ENCODE measurements at regions not wholly inside any gene's neighbourhood (a gene's known extent, or its start where the extent isn't known, plus 50 kb on each side); places are given as distances from the start of the nearest gene placed in this dataset.
A peak's percentile ranks its signal among the peaks of the same experiment; 100 is the strongest.

DNA sequence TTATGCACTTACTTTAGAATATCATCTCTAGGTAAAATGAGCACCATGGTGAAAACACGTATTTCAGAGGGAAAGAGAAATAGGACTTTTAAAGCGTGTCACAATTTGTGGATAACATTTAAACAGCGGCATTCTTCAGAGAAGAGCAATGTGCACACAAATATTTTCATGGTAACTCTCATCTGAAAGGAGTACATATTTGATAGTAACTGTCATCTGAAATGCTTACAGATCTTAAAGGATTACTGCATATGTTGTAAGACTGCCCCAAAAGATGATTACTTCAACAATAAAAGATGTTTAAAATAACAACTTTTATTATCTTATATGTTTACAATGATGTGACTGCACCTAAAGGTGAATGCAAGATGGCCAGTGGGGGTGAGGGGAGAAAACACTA is 408.8 kb downstream of the PLA2G4A start:
- DNase-seq = no peak

DNA sequence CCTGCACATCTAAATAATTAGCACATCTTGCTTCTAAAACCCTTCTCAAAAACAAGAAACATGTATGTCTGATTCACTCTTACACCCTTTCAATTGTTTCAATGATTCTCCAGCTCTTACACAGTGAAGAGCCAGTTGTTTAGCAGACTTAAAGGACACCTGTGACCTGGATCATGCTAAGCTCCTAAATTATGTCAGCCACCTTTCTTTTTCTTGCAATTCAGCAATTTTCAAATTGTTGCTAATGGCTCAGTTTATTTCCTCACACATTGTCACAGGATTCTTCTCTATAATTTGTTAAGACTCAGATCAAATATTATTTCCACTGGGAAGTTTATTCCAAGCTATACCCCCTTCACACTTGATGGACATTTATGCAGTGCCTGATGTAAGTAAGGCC is 413.2 kb downstream of the PLA2G4A start:
- no peak for DNase-seq

DNA sequence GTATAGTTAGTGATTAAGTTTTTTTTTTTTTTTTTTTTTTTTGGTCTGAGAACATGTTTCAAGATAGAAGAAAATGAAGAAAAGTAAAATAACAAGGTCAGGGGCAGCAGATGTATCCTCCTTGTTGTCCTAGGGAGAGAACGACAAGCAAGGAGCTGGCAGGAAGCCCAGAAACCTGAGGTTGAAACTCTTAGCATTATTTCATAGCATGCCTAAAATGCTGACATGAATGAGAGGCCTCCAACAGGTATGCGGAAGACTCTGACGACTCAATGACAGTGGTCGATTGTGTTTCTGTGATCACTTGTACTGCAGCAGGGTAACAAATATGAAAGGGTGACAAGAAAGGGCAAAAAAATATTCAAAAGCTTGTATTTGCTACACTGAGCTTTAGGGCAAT is 415.9 kb downstream of the PLA2G4A start:
- peak; percentile 70 to 85 for DNase-seq

DNA sequence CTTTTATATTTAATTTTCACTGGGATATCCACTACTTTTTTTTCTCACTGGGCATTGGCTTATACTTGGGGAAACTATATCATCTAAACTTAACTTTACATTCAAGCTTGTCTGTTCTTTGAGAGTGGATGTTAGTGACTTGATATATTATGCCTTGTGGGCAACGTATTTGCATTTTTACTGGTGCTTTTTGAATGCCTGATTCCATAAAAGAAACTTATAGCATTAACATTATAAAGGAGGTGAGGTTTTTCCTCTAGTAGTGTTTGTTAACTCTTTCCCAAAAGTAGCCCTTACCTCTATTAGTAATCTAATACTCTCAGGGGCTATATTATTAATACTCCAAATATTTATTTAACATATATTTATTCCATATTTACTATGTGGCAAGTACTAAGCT is 416.5 kb downstream of the PLA2G4A start:
- DNase-seq = no peak

DNA sequence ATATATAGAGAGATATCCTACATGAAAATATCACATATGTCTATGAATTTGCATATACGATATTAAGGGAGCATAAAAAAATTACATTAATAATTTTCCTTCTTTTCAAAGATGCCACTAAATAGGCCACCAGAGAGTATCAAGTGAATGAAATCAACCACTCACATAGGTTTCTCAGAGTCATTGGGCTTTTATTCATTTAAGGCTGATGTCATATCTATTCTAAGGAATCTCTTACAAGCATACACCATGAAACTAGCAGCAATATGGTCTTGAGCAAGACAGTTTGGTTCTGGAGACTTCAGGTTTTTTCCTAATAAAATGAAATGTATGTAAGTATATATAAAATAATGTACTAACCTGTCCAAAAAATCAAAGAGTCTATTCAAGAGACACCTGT is 420.4 kb downstream of the PLA2G4A start:
- DNase-seq = peak in 1 of 2 experiments; percentile 39

DNA sequence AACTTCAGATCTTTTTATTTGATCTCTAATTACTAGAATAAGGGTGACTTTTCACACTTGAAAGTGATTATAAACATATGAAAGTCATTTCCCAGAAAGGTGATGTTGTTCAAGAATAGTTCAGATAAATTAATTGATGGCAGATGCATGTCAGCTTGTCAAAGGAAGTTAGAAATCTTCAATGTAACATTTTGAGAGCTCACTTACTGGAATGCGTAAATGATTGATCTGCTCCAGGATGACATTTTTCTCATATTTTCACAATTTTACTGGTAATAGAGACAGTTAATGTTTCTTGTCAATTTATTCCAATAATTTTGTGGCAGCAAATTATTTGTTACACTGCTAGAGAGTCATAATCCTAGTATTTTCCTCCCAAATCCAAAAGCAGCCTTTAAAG is 424.2 kb downstream of the PLA2G4A start:
- DNase-seq = no peak

DNA sequence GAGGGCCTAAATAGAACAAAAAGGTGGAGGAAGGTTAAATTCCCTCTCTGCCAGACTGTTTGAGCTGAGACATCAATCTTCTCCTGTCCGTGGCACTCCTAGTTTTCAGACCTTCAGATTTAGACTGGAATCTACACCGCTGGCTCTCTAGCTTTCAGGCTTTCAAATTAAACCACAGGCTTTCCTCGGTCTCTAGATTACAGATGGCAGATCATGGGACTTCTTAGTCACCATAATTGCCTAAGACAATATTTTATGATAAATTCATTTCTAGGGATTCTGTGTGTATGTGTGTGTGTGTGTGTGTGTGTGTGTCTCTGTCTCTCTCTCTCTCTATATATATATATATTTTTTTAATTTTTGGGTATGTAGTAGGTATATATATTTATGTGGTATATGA is 428.7 kb downstream of the PLA2G4A start:
- DNase-seq = no peak

DNA sequence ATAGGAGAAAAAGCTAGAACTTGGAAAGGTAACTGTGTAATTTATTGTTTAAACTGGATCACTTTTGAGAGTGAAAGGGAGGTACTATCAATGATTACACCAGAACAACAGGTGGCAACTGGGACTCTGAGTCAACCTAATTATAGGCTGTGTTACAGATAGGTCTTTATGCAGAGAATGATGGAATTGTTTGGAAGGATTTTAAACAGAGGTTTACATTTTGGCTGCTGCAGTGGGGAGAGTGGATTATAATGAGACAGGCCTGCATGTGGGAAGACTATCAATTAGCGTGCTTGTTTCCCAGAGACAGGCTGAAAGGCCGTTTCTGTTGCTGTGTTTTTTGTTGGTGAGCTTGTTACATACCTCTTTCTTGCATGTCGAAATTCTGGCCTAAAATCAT is 432.9 kb downstream of the PLA2G4A start:
- peak; percentile 55 to 60 for DNase-seq

DNA sequence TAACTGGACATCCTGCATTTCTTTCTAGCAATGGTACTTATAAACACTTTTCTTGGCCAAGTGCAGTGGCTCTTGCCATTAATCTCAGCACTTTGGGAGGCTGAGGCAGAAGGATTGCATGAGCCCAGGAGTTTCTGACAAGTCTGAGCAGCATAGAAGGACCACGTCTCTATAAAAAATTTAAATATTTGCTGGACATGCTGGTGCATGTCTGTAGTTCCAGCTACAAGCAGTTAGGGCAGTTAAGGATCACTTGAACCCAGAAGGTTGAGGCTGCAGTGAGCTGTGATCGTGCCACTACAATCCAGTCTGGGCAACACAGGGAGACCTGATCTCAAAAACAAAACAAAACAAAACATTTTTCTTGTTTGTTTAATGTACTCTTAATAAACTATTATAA is 434.0 kb downstream of the PLA2G4A start:
- DNase-seq = peak in 1 of 2 experiments; percentile 21

DNA sequence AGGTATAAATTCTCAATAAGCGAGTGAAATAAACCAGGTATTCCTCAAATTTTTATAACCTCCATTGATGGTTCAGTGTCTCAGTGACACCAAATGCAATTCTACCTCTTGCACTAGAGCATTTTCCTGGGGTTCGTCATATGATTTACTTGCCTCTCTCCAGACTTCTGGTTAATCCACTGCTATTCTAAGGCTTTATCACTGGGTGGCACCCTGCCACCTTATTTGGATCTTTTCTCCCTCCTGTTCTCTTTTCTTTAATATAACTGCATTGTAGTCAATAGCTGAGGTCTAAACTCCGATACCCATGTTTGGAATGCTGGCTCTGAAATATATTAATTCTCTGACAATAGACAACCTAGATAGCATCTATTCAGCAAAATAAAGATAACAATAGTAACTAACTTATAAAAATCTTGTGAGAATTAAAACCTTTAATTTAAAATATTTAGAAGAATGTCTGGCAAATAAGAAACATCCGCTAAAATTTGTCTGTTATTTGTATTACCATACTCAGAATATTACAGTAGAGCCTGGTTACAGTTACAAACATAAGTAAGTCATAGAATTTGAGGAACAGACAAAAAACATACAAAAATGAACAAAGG is 436.4 kb downstream of the PLA2G4A start:
- DNase-seq = peak; percentile 64 to 92

DNA sequence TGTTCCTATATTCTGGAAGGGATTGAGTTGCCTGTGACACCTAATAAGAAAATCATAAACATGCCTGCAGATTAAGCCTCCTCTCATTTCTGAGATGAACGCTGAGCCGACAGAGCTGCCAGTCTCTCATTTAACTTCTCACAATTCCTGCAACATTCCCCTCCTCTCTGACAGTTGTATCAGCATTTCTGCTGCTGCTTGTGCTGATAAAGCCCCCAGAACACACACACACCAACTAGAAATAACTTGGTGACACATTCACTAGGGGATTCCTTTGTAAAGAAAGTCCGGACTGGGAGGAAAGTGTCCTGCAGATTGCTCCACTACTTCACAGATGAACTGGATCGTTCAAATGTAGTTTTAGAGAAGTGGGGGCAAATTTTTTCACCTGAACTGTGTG is 437.3 kb downstream of the PLA2G4A start:
- no peak for DNase-seq

DNA sequence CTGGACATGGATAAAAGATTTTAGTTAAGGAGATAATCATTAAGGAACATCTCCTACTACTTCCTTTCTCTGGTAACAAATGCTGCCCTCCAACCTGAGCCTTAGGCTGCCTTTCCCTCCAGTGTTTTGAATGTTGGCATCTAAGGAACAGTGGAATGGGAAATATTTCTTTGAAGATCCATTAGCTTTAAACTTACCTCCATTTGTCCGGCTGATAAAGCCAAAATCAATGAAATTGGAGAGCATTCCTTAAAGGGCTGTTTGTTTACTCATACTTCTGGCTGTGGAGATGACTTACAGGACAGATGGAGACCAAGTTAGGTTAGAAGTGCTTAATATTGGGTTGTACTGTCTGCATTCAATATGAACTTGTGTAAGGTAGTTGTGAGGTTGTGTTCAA is 439.1 kb downstream of the PLA2G4A start:
- peak; percentile 16 to 46 for DNase-seq

DNA sequence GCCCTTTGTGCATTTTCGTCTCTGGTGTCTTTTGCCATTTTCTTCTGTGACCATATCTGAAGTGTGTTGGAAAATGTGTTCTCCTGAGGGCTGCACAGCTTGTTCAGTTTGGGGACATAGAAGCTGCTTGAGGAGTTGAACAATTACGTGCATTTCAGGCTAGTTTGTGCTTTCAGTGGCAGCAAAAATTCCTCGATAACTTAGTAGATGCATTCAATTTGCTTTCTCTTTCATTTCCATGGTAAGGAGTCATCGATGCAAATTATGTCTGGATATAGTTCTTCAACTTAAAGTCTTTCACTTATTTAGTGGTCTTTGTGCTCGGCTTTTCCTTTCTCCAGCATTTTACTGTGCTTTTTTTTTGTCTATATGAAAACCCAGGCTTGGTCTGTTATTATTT is 441.5 kb downstream of the PLA2G4A start:
- DNase-seq = no peak

DNA sequence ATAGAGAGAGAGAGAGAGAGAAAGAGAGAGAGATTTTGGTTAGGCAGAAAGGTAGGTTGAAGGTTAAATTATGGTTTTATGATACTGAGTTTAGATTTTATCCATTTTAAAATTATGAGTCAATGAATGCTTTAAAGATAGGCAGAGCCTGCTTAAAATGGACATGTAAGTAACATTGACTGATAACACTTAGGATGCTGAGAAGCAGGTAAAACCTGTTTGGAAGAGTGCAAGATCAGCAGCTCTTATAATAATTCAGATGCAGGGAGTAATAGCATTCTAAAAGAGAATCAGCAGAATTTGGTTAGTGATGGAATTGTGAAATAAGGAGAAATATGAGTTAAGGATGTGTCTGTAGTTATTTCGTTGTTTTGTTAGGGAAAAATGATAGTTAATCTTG is 446.6 kb downstream of the PLA2G4A start:
- DNase-seq = no peak

DNA sequence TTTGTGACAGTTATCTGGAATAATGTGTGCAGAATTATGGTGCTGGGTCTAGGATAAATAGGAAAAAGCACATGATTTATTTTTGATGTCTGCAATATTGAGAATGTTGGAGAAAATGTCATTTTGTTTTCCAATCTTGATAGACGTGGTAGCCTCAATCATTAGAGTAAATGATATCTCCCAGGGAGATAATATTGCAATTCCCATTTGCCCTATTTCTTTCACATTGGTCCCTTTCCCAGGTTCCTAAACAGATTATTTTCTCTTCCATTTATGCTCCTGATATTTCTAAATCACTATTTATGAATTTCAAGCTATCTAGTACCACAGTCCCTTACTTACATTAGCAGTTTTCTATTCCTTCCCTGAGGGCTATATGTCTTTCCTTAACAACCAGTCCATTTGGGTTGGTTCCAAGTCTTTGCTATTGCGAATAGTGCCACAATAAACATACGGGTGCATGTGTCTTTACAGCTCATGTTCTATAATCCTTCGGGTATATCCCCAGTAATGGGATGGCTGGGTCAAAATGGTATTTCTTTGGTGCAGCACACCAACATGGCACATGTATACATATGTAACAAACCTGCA is 447.3 kb downstream of the PLA2G4A start:
- DNase-seq = peak in 1 of 2 experiments; percentile 16

DNA sequence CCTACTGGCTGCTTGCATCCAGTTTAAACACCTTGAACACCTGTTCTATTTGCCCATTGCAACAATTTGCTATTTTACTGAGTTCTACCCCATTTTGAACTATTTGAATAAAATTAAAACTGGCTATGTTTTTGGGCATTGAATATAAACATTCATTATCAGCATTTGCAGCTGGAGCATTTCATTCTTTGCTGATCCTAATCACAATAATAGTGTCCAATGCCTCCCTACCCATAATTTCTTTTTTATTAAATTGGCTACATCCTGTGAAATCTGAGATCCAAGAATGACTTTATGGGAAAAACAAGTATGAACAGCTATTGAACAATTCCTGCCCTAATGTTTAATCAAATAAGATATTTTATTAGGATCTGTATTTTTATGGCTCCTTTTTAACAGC is 447.9 kb downstream of the PLA2G4A start:
- DNase-seq = no peak

DNA sequence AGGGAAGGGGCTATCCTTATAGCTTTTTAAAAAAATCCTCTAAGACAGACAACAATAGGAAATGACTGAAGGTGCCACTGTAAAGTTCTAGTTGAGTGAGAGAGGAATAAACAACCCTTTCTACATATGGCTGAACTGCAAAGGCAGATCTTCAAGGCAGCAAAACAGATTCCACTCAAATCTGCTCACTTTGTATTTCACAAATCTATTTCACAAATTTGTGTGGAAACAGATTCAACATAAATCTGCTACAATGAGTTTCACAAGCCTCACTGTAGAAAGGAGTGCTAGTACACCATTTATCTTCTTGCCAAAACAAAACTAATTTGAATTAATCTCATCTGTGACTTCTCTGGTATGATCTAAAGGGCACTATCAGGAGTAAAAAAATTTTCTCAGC is 451.3 kb downstream of the PLA2G4A start:
- no peak for DNase-seq

DNA sequence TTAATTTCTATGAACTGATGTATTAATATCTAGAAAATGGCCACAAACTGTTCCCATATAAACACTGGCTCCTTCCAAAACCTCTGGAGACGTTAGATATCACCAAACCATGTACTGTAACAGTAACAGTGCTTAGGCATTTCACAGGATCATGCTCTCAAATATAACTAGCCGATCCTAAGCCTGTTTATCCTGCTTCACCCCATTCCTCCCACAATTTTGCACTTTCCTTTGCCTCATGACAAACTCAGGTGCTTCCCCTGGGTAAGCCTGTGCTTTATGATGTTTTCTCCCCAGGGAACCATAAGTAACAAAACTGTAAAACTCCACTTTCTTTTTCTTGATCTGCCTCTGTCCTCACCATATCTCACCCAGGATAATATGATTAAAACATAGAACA is 452.3 kb downstream of the PLA2G4A start:
- DNase-seq = no peak

DNA sequence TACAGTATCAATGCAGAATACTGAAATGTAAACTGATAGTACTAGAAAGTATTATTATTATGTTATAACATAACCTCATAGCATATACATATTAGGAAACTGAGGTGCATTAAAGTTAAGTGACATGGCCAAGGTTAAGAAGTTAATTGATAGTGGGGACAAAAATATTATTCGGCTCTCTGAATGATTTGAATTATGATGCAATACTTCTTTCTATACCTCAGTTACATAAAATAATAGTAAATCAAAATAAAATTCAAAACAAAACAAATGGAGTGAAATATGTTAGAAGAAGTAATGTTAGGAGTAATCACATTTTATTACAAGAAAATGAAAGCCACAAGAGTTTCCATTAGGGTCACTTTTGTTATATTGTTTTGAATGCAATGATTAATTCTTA is 455.2 kb downstream of the PLA2G4A start:
- no peak for DNase-seq

DNA sequence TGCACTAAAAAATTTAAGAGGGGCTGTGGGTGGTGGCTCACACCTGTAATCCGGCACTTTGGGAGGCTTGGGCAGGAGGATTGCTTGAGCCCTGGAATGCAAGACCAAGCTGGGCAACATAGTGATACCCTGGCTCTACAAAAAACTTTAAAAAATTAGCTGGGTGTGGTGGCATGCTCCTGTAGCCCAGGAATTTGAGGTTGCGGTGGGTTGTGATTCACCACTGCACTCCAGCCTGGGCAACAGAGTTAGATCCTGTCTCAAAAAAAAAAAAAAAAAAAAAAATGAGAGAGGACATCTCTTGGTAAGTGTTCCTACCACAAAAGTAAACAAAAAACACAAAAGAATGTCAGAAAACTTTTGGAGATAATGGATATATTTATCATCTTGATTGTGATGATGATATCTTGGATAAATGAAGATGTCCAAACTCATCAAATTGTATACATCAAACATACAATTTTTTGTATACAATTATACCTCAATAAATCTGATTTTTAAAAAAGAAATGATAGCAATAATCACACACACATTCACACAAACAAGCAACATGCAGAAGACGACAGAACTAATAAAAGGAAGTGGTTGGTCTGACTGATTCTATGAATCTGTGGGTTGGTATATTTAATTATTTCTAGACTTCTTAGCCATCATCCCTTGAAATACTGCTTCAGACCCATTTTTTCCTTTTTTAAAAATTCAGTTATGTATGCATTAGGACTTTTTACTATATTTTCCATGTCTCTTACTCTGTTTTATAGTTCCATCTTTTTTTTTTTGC is 465.9 kb downstream of the PLA2G4A start:
- no peak for DNase-seq

DNA sequence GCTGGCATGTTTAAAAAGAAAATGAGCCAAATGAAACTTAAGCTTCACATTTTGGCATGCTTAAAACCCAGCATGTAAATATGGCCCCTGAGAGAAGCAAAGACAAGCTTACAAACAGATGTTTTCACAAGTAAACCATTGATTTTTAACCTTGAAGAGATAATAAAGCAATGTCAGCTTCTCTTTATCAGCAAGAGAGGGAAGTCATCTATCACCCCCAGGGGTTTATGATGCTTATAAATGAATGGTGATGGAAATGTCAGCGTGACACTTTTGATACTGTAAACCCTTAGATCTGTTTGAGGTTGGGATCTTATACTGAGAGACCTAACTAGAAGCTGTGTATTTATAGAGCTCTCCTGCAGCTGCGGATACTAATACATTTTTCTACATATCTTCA is 471.3 kb downstream of the PLA2G4A start:
- DNase-seq = peak in 1 of 2 experiments; percentile 37

DNA sequence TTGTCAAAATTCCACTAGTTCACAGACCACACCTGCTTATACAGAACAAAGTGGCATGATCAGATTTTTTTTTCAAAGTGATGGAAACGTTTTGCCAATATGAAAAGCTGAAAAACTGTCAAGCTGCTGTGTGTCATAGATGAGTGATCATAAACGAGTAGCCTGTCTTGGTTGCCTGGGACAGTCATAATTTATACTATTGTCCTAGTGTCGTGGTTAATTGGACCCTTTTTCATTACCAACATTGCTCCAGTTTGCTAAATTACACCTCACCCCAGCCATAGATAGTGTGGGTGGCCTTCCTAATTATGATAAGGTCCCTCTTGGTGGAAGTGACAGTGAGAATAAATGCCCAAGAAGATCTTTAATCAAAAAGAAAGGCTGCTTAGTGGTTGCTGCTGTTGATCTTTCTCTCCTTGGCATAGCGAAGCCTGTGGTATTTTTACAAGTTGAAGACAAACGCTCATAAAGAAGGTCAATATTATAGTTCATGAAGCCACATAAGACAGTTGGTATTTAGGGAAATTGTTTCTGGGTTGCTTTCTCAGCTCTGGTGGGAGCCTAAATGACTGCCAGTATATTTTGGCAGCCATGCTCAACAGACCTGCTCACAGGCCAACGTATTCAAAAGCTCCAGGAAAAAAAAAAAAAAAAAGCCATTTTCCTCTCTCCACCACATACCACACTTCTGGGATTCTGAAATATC is 478.1 kb downstream of the PLA2G4A start:
- DNase-seq = peak; percentile 85 to 93

DNA sequence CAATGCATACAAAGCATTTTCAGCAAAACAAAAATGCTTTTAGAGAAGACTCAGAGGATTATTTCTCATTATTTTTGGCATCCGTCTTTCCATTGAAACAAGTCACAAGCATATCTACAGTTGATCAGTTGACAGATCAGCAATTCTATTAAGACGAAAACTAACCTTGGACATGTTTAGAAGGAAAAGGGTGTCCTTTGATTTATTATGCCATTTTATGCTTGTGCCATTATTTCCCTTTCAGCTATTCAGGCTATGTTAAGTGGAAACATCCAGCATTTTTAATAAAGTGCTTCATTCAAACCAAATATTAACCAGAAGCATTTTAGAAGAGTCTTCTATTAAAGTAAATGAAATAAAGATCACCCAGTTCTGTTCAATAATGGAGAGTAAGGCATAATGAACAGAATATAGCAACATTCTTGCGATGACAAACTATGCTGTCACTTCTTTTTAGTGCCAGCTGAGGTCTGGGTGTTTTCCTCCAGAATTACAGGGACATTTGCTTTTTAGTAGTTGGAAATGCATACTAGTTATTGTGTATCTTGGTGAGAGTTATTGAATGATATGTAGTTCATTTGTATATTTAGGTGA is 481.4 kb downstream of the PLA2G4A start:
- DNase-seq = no peak

All from NCI-H446 (cell line).